Gastroesophageal sphincter (tissue), 4 donors: ENCODE measurements at regions not wholly inside any gene's neighbourhood (a gene's known extent, or its start where the extent isn't known, plus 50 kb on each side); places are given as distances from the start of the nearest gene placed in this dataset.

Experiments used
- ATAC-seq: fragments of 150-250 bp; one replicate; pipeline ENCODE4 v1.9.1; 2016; ENCODE audit warnings: mild to moderate bottlenecking, moderate library complexity
- H3K27ac ChIP-seq, 4 donors: fragments of 200-600 bp; sonication (generic) in 3 of 4; 1 replicate in 3 of 4; 2 replicates in 1 of 4; pipeline ENCODE4 v1.5.1; 2016 to 2019
- H3K27me3 ChIP-seq: fragments of 200-600 bp; sonication (generic); one replicate; pipeline ENCODE4 v1.5.1; 2019
- H3K36me3 ChIP-seq, 2 donors: fragments of 200-600 bp; sonication (generic); one replicate each; pipeline ENCODE4 v1.5.1; 2019; ENCODE audit warnings: control low read depth in 1 of 2
- H3K4me1 ChIP-seq, 3 donors: fragments of 200-600 bp; sonication (generic); 1 replicate in 2 of 3; 2 replicates in 1 of 3; pipeline ENCODE4 v1.5.1; 2016 to 2019; ENCODE audit warnings: control low read depth in 2 of 3
- H3K4me3 ChIP-seq, 2 donors: fragments of 200-600 bp; sonication (generic); one replicate each; pipeline ENCODE4 v1.5.1; 2019; ENCODE audit warnings: mild to moderate bottlenecking in 1 of 2, moderate library complexity in 1 of 2
- H3K9me3 ChIP-seq, 3 donors: fragments of 200-600 bp; sonication (generic); one replicate each; pipeline ENCODE4 v1.5.1; 2017 to 2019; ENCODE audit warnings: control low read depth in 2 of 3
- EP300 ChIP-seq: sonication (generic); formaldehyde crosslinking; IDR thresholded peaks from one replicate; pipeline ENCODE4 v1.6.1; 2017; ENCODE audit warnings: antibody characterized with exemption, mild to moderate bottlenecking
- POLR2A ChIP-seq, 2 donors: fragments of 450-650 bp; IDR thresholded peaks; one replicate each; pipeline ENCODE4 v1.6.1; 2017; ENCODE audit warnings: antibody characterized with exemption in 2 of 2, mild to moderate bottlenecking in 2 of 2, moderate library complexity in 1 of 2
- POLR2AphosphoS5 ChIP-seq: sonication (generic); formaldehyde crosslinking; IDR thresholded peaks from one replicate; pipeline ENCODE4 v1.6.1; 2017; ENCODE audit warnings: antibody characterized with exemption
- WGBS, 2 donors: methylation state at CpG; one replicate each; pipeline ENCODE4 v1.1.5; 2018; ENCODE audit warnings: low coverage in 1 of 2; 5-methylcytosine and 5-hydroxymethylcytosine counted together
- TF ChIP-seq, protein P1 (sequence below), 4 experiments: fragments of 200-600 bp in 2 of 4; fragments of 450-650 bp in 2 of 4; sonication (generic) in 1 of 4; IDR thresholded peaks; one replicate each; pipeline ENCODE4 v1.5.1; 2017 to 2019; ENCODE audit warnings: antibody characterized with exemption in 4 of 4, mild to moderate bottlenecking in 2 of 4, moderate library complexity in 2 of 4

DNA sequence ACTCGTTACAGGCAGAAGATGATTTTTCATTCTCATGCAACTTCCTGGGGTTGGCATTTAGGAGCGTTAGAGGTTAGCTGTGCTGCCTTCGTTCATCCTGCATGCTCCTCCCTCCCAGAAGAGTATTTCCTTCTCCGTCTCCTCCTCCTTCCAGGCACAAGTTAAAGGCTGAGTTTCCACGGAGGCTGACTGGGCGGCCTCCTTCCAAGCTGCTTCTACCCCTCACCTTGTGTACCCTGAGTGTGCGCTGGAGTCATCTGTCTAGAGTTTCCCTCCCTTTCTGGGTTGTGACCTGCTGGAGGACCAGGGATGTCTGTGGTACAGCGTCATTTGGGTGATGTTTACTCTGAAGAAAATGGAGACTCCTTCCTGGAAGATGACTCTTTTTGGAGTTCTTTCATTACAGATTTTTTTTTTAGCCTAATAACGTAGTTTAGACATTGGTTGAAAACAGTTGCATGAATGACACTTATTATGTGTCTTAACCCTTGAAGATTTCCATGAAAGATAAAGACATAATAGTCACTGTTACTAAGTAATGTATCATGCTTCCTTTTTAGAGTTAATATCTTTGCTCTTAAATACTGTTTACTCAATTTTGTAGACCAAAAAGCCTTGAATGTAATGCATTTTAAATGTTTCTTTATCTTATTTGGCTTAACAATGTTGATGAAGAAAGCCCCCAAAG lies 146.9 kb downstream of the TENT4A start:
- Histone ChIP-seq H3K27me3 (no peaks in the 10 kb centered on the region), H3K27ac (no peak overlapping the region), H3K4me1 (no peaks in the 10 kb centered on the region), H3K9me3 (peaks cover 0 to 18% (median 0%) of the 10 kb centered on the region in 3 donors), H3K4me3 (no peak overlapping the region), H3K36me3 (no peaks in the 10 kb centered on the region)
- TF ChIP-seq POLR2A (IDR thresholded peaks at IDR 0.05) (no peak), POLR2AphosphoS5 (no peak), EP300 (no peak)
- TF ChIP-seq, protein P1, sequence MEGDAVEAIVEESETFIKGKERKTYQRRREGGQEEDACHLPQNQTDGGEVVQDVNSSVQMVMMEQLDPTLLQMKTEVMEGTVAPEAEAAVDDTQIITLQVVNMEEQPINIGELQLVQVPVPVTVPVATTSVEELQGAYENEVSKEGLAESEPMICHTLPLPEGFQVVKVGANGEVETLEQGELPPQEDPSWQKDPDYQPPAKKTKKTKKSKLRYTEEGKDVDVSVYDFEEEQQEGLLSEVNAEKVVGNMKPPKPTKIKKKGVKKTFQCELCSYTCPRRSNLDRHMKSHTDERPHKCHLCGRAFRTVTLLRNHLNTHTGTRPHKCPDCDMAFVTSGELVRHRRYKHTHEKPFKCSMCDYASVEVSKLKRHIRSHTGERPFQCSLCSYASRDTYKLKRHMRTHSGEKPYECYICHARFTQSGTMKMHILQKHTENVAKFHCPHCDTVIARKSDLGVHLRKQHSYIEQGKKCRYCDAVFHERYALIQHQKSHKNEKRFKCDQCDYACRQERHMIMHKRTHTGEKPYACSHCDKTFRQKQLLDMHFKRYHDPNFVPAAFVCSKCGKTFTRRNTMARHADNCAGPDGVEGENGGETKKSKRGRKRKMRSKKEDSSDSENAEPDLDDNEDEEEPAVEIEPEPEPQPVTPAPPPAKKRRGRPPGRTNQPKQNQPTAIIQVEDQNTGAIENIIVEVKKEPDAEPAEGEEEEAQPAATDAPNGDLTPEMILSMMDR (IDR thresholded peaks at IDR 0.05), result no peak
- 57 to 71% methylated on average over 8 to 9 of the region's 9 CpGs for WGBS, 2 donors
- no peak for ATAC-seq

GRCh38 chr5:6861036-6861435 lies 147.8 kb downstream of the TENT4A start:
- no peak overlapping the region for H3K27ac ChIP-seq
- peaks cover 0 to 18% (median 0%) of the 10 kb centered on the region in 3 donors for H3K9me3 ChIP-seq
- ATAC-seq, result no peak
- H3K27me3 ChIP-seq, result peaks cover under 1% of the 10 kb centered on the region
- no peak for TF ChIP-seq POLR2AphosphoS5
- TF ChIP-seq, protein P1 (IDR thresholded peaks at IDR 0.05), result no peak
- TF ChIP-seq EP300, result no peak
- TF ChIP-seq POLR2A (IDR thresholded peaks at IDR 0.05), result no peak
- 62 to 70% methylated on average over 3 of the region's 3 CpGs for WGBS, 2 donors
- no peaks in the 10 kb centered on the region for H3K4me1 ChIP-seq
- no peak overlapping the region for H3K4me3 ChIP-seq
- no peaks in the 10 kb centered on the region for H3K36me3 ChIP-seq

- Histone ChIP-seq H3K36me3 (no peaks in the 10 kb centered on the region), H3K27me3 (peaks cover 4% of the 10 kb centered on the region), H3K4me1 (no peaks in the 10 kb centered on the region), H3K9me3 (peaks cover 0 to 18% (median 0%) of the 10 kb centered on the region in 3 donors), H3K4me3 (no peak overlapping the region), H3K27ac (no peak overlapping the region)
- 53 to 78% methylated on average over 3 of the region's 3 CpGs for WGBS, 2 donors
- TF ChIP-seq POLR2A (IDR thresholded peaks at IDR 0.05), result no peak
- TF ChIP-seq, protein P1 (IDR thresholded peaks at IDR 0.05), result no peak
- no peak for TF ChIP-seq EP300
- TF ChIP-seq POLR2AphosphoS5, result no peak
- no peak for ATAC-seq
Observed at GRCh38 chr5:6861667-6862066, 148.4 kb downstream of the TENT4A start.

- ATAC-seq, result no peak
Observed at GRCh38 chr5:6862306-6862705, 149.1 kb downstream of the TENT4A start.

More at GRCh38 chr5:6862306-6862705, 149.1 kb downstream of the TENT4A start:
- Histone ChIP-seq H3K27ac (no peak overlapping the region), H3K4me1 (no peaks in the 10 kb centered on the region), H3K36me3 (no peaks in the 10 kb centered on the region), H3K4me3 (no peak overlapping the region), H3K9me3 (peaks cover 0 to 18% (median 0%) of the 10 kb centered on the region in 3 donors), H3K27me3 (peaks cover 4% of the 10 kb centered on the region)
- WGBS, 2 donors, result 83 to 96% methylated on average over 4 to 5 of the region's 5 CpGs
- TF ChIP-seq, protein P1 (IDR thresholded peaks at IDR 0.05), result no peak
- TF ChIP-seq EP300 (no peak), POLR2A (IDR thresholded peaks at IDR 0.05) (no peak), POLR2AphosphoS5 (no peak)
